ENCODE measurements at regions not wholly inside any gene's neighbourhood (a gene's known extent, or its start where the extent isn't known, plus 50 kb on each side); places are given as distances from the start of the nearest gene placed in this dataset.

GRCh38 chr2:234603619-234604018 lies 106.7 kb upstream of the ARL4C start:
- no peak for TF ChIP-seq CTCF (IDR thresholded peaks at IDR 0.05)
- TF ChIP-seq POLR2A (IDR thresholded peaks at IDR 0.05), result no peak
- no peak for TF ChIP-seq POLR2AphosphoS5 (IDR thresholded peaks at IDR 0.05; ENCODE audit: insufficient read depth in 1 of 2, low read depth in 1 of 2)

All from vagina (tissue), 2 donors.